Endothelial cell of umbilical vein (primary cell): ENCODE measurements at regions not wholly inside any gene's neighbourhood (a gene's known extent, or its start where the extent isn't known, plus 50 kb on each side); places are given as distances from the start of the nearest gene placed in this dataset.

ENCODE experiments used
- BruUV-seq: library from RNA; stranded (reverse); fragments of 400-500 nt; replicated peaks from 2 replicates; lab custom pipeline; 2021; lab: Mats Ljungman, UMichigan
- CTCF ChIA-PET: fragments of 300-600, 350-600 bp; sonication (Branson Sonifier 250); formaldehyde crosslinking; loops from one replicate; lab custom pipeline; 2021; ENCODE audit warnings: antibody characterized with exemption, inconsistent platforms; lab: Charles Lee
- POLR2A ChIA-PET: fragments of 300-600, 350-600 bp; sonication (Branson Sonifier 250); formaldehyde crosslinking; loops from one replicate; lab custom pipeline; 2021; ENCODE audit warnings: antibody characterized with exemption, inconsistent platforms; lab: Charles Lee
- DNase-seq: peaks from one replicate; pipeline ENCODE4 v3.0.0-alpha.2; 2011; ENCODE audit warnings: low read depth, low spot score
- FAIRE-seq: peaks from 2 replicates; lab custom pipeline; 2011; peaks lifted over from hg19 to GRCh38; lab: Jason Lieb, UNC
- H2AFZ ChIP-seq: 2 replicates; pipeline ENCODE4 v1.6.0; 2012; ENCODE audit warnings: low read depth, low read length, control low read depth, inconsistent platforms
- H3K27ac ChIP-seq: 2 replicates; pipeline ENCODE4 v1.5.1; 2011; ENCODE audit warnings: low read depth, mild to moderate bottlenecking, control low read depth, low read length, moderate library complexity; ENCODE audit not compliant: insufficient read depth
- H3K27me3 ChIP-seq, 2 experiments: 2 replicates each; pipeline versions ENCODE4 v1.6.0 to v1.6.1; 2011; ENCODE audit warnings: low read length in 2 of 2, mixed read lengths in 1 of 2; ENCODE audit not compliant: control insufficient read depth in 2 of 2, insufficient read depth in 2 of 2
- H3K36me3 ChIP-seq, 2 experiments: 2 replicates in 1 of 2; 3 replicates in 1 of 2; pipeline ENCODE4 v1.5.1; 2011; ENCODE audit warnings: low read length in 2 of 2, mild to moderate bottlenecking in 1 of 2, moderate library complexity in 1 of 2; ENCODE audit not compliant: control insufficient read depth in 2 of 2, insufficient read depth in 2 of 2; ENCODE audit errors: extremely low read depth in 1 of 2
- H3K4me1 ChIP-seq: 3 replicates; pipeline ENCODE4 v1.5.1; 2011; ENCODE audit warnings: mild to moderate bottlenecking, low read length; ENCODE audit not compliant: control insufficient read depth, insufficient read depth; ENCODE audit errors: extremely low read depth
- H3K4me2 ChIP-seq: 2 replicates; pipeline ENCODE4 v1.6.1; 2011; ENCODE audit warnings: low read length, control low read depth, mixed read lengths; ENCODE audit not compliant: insufficient read depth
- H3K4me3 ChIP-seq, 3 experiments: fragments of 200-600 bp in 1 of 3; sonication (generic), shearing (Covaris generic) in 1 of 3; replicated peaks in 1 of 3; 2 replicates each; pipeline ENCODE4 v1.5.1; 2011 to 2016; ENCODE audit warnings: control low read depth in 3 of 3, low read length in 3 of 3, mild to moderate bottlenecking in 2 of 3, inconsistent platforms in 1 of 3, low read depth in 1 of 3, moderate library complexity in 1 of 3; ENCODE audit not compliant: insufficient read depth in 1 of 3
- H3K79me2 ChIP-seq: 2 replicates; pipeline ENCODE4 v1.6.0; 2012; ENCODE audit warnings: low read length, inconsistent platforms; ENCODE audit not compliant: control insufficient read depth, insufficient read depth
- H3K9ac ChIP-seq: replicated peaks from 2 replicates; pipeline ENCODE3; 2011; ENCODE audit warnings: low read length, control low read depth; ENCODE audit not compliant: insufficient read depth; ENCODE audit errors: extremely low read depth
- H3K9me1 ChIP-seq: replicated peaks from 3 replicates; pipeline ENCODE4 v1.6.0; 2011; ENCODE audit warnings: mild to moderate bottlenecking, low read length; ENCODE audit not compliant: control insufficient read depth, insufficient read depth; ENCODE audit errors: extremely low read depth
- H3K9me3 ChIP-seq: replicated peaks from 2 replicates; pipeline ENCODE4 v1.5.1; 2012; ENCODE audit warnings: low read length, inconsistent platforms; ENCODE audit not compliant: control insufficient read depth, insufficient read depth
- H4K20me1 ChIP-seq: replicated peaks from 2 replicates; pipeline ENCODE3; 2011; ENCODE audit warnings: mild to moderate bottlenecking, low read length; ENCODE audit not compliant: control insufficient read depth, insufficient read depth; ENCODE audit errors: extremely low read depth
- CTCF ChIP-seq, 2 donors: IDR thresholded peaks; 1 replicate in 1 of 2; 2 replicates in 1 of 2; pipeline ENCODE4 v1.5.1; 2011; ENCODE audit warnings: low read length in 2 of 2, mild to moderate bottlenecking in 2 of 2, moderate library complexity in 2 of 2, control low read depth in 1 of 2, inconsistent platforms in 1 of 2, low read depth in 1 of 2; ENCODE audit not compliant: insufficient read depth in 1 of 2; ENCODE audit errors: extremely low read depth in 1 of 2
- EZH2 ChIP-seq: IDR thresholded peaks from 2 replicates; pipeline ENCODE4 v1.6.1; 2012; ENCODE audit warnings: borderline replicate concordance, low read depth, mild to moderate bottlenecking, moderate library complexity, low read length, inconsistent platforms; ENCODE audit not compliant: severe bottlenecking
- FOS ChIP-seq: IDR thresholded peaks from 2 replicates; pipeline ENCODE4 v1.6.1; 2011; ENCODE audit warnings: mild to moderate bottlenecking, low read length, moderate library complexity, borderline replicate concordance; ENCODE audit not compliant: insufficient read depth
- GATA2 ChIP-seq: IDR thresholded peaks from 2 replicates; pipeline ENCODE4 v1.7.0; 2011; ENCODE audit warnings: low read depth, mild to moderate bottlenecking, moderate library complexity, mixed read lengths, low read length; ENCODE audit not compliant: insufficient read length, insufficient read depth
- JUN ChIP-seq: IDR thresholded peaks from 2 replicates; pipeline ENCODE4 v1.6.1; 2011; ENCODE audit warnings: borderline replicate concordance, low read depth; ENCODE audit not compliant: insufficient read length, insufficient read depth
- MAX ChIP-seq: IDR thresholded peaks from 2 replicates; pipeline ENCODE4 v1.6.1; 2011; ENCODE audit not compliant: insufficient read depth, insufficient read length
- MYC ChIP-seq: IDR thresholded peaks from one replicate; pipeline ENCODE4 v1.6.1; 2011; ENCODE audit warnings: mild to moderate bottlenecking, low read depth, low read length
- POLR2A ChIP-seq: IDR thresholded peaks from 2 replicates; pipeline ENCODE4 v1.6.1; 2012; ENCODE audit warnings: low read depth, mild to moderate bottlenecking, control low read depth, low read length
- POLR2AphosphoS5 ChIP-seq: IDR thresholded peaks from 2 replicates; pipeline ENCODE4 v1.6.1; 2012; ENCODE audit warnings: low read depth, mild to moderate bottlenecking, control low read depth, low read length, moderate library complexity; ENCODE audit not compliant: insufficient read depth
- dilution Hi-C: fragments of 300-500 bp; cut with MboI; formaldehyde crosslinking; loops from one replicate; pipeline ENCODE4 v1.15.0; 2019; ENCODE audit warnings: low sequenced_read_pairs; ENCODE audit not compliant: extremely low pct_ligation_motif_present
- intact Hi-C: fragments of 100-400 bp; cut with micrococcal nuclease; formaldehyde crosslinking; loops from one replicate; pipeline ENCODE4 v1.10.0; 2022

- Histone ChIP-seq H3K27me3 (no peaks in the 10 kb centered on the region), H3K79me2 (no peaks in the 10 kb centered on the region), H3K9me3 (no peaks in the 10 kb centered on the region), H4K20me1 (no peaks in the 10 kb centered on the region), H2AFZ (peak overlapping the region; percentile 9), H3K36me3 (no peaks in the 10 kb centered on the region), H3K9ac (no peak overlapping the region), H3K4me1 (peaks cover 16% of the 10 kb centered on the region), H3K4me2 (no peak overlapping the region), H3K4me3 (no peak overlapping the region), H3K9me1 (no peaks in the 10 kb centered on the region), H3K27ac (peak overlapping the region; percentile 67)
- no peak for TF ChIP-seq EZH2
- TF ChIP-seq POLR2AphosphoS5 = no peak
- TF ChIP-seq POLR2A = no peak
- no peak for TF ChIP-seq CTCF (IDR thresholded peaks at IDR 0.05; ENCODE audit: extremely low read depth in 1 of 2, insufficient read depth in 1 of 2, low read depth in 1 of 2, low read length in 2 of 2)
- peak; percentile 56 for TF ChIP-seq JUN
- TF ChIP-seq MYC = no peak
- TF ChIP-seq FOS = peak; percentile 73
- peak; percentile 72 for TF ChIP-seq GATA2
- no peak for TF ChIP-seq MAX
- no TSS peak for BruUV-seq
- peak; percentile 82 for DNase-seq
- CTCF ChIA-PET = interaction anchor here (0.9 to 5.8 kb wide), 5 partner anchors 12 to 737 kb away, joined by 3 to 67 read pairs (median 3); no protein-coding TSS in a partner anchor
- POLR2A ChIA-PET = no interaction called here
- dilution Hi-C loops = no loop called here
- intact Hi-C loops = loop anchor here (1.0 to 5.0 kb wide), 2 partner anchors 12 to 664 kb away; no protein-coding TSS in a partner anchor
- peak; percentile 58 for FAIRE-seq
These were observed 472.4 kb downstream of the ATP23 start for GRCh38 chr12:58413794-58414193.
